Breast epithelium (tissue), 4 donors: ENCODE measurements at regions not wholly inside any gene's neighbourhood (a gene's known extent, or its start where the extent isn't known, plus 50 kb on each side); places are given as distances from the start of the nearest gene placed in this dataset.
A peak's percentile ranks its signal among the peaks of the same experiment; 100 is the strongest.

Source experiments
- DNase-seq, 2 donors: peaks; one replicate each; pipeline ENCODE4 v3.0.0-alpha.2; 2019; ENCODE audit warnings: low spot score in 2 of 2
- H3K27ac ChIP-seq, 2 donors: fragments of 200-600 bp; sonication (generic) in 1 of 2; one replicate each; pipeline ENCODE4 v1.5.1; 2016 to 2019; ENCODE audit warnings: mild to moderate bottlenecking in 1 of 2
- H3K27me3 ChIP-seq, 2 donors: fragments of 200-600 bp; sonication (generic) in 1 of 2; one replicate each; pipeline versions ENCODE4 v1.5.1 to v1.6.0; 2017 to 2019; ENCODE audit warnings: control low read depth in 1 of 2, mild to moderate bottlenecking in 1 of 2
- H3K36me3 ChIP-seq: fragments of 200-600 bp; one replicate; pipeline ENCODE4 v1.5.1; 2019
- H3K4me1 ChIP-seq, 2 donors: fragments of 200-600 bp; sonication (generic); one replicate each; pipeline ENCODE4 v1.5.1; 2016 to 2019; ENCODE audit warnings: control low read depth in 1 of 2
- H3K4me3 ChIP-seq, 3 donors: fragments of 200-600 bp; sonication (generic); 1 replicate in 2 of 3; 2 replicates in 1 of 3; pipeline ENCODE4 v1.5.1; 2016 to 2019; ENCODE audit warnings: mild to moderate bottlenecking in 3 of 3, moderate library complexity in 2 of 3
- H3K9me3 ChIP-seq, 2 donors: fragments of 200-600 bp; sonication (generic) in 1 of 2; one replicate each; pipeline ENCODE4 v1.5.1; 2016 to 2019; ENCODE audit warnings: control low read depth in 1 of 2
- POLR2A ChIP-seq: fragments of 450-650 bp; IDR thresholded peaks from one replicate; pipeline ENCODE4 v1.6.1; 2016; ENCODE audit warnings: antibody characterized with exemption, mild to moderate bottlenecking, moderate library complexity
- POLR2AphosphoS5 ChIP-seq, 3 donors: sonication (generic); formaldehyde crosslinking; IDR thresholded peaks; one replicate each; pipeline ENCODE4 v1.6.1; 2017; ENCODE audit warnings: antibody characterized with exemption in 3 of 3
- intact Hi-C: fragments of 100-400 bp; cut with DNase I; formaldehyde crosslinking; loops from one replicate; pipeline ENCODE4 v1.15.1; 2023; ENCODE audit warnings: low total_unique reads
- TF ChIP-seq, protein P1 (sequence below), 3 donors: fragments of 450-650 bp; IDR thresholded peaks; one replicate each; pipeline ENCODE4 v1.5.1; 2016 to 2017; ENCODE audit warnings: antibody characterized with exemption in 3 of 3, mild to moderate bottlenecking in 3 of 3, moderate library complexity in 3 of 3

DNA sequence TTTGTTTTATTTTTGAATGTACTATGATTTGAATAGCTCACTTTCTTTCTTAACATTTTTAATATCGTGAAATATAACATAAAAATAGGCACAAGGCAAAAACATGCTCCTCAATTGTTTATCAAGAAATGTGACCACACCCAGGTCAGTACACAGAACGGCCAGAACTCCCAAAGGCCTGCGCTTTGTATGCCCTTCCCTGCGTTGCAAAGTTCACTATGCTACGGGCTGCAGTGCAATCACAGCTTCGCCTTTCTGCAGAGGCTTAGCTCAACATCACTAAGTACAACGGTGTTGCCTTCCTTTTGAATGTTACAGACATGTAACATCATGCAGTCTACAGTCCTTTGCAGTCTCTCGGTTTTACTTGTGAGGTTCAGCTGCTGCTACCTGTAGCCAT lies 333.4 kb downstream of the THBS2 start:
- Histone ChIP-seq H3K27me3 (no peaks in the 10 kb centered on the region), H3K4me3 (no peak overlapping the region), H3K9me3 (no peaks in the 10 kb centered on the region), H3K4me1 (no peaks in the 10 kb centered on the region), H3K36me3 (no peaks in the 10 kb centered on the region), H3K27ac (no peak overlapping the region)
- intact Hi-C loops = no loop called here
- DNase-seq = no peak
- TF ChIP-seq POLR2A (no peak), POLR2AphosphoS5 (IDR thresholded peaks at IDR 0.05) (no peak)
- TF ChIP-seq, protein P1, sequence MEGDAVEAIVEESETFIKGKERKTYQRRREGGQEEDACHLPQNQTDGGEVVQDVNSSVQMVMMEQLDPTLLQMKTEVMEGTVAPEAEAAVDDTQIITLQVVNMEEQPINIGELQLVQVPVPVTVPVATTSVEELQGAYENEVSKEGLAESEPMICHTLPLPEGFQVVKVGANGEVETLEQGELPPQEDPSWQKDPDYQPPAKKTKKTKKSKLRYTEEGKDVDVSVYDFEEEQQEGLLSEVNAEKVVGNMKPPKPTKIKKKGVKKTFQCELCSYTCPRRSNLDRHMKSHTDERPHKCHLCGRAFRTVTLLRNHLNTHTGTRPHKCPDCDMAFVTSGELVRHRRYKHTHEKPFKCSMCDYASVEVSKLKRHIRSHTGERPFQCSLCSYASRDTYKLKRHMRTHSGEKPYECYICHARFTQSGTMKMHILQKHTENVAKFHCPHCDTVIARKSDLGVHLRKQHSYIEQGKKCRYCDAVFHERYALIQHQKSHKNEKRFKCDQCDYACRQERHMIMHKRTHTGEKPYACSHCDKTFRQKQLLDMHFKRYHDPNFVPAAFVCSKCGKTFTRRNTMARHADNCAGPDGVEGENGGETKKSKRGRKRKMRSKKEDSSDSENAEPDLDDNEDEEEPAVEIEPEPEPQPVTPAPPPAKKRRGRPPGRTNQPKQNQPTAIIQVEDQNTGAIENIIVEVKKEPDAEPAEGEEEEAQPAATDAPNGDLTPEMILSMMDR (IDR thresholded peaks at IDR 0.05) = no peak

DNA sequence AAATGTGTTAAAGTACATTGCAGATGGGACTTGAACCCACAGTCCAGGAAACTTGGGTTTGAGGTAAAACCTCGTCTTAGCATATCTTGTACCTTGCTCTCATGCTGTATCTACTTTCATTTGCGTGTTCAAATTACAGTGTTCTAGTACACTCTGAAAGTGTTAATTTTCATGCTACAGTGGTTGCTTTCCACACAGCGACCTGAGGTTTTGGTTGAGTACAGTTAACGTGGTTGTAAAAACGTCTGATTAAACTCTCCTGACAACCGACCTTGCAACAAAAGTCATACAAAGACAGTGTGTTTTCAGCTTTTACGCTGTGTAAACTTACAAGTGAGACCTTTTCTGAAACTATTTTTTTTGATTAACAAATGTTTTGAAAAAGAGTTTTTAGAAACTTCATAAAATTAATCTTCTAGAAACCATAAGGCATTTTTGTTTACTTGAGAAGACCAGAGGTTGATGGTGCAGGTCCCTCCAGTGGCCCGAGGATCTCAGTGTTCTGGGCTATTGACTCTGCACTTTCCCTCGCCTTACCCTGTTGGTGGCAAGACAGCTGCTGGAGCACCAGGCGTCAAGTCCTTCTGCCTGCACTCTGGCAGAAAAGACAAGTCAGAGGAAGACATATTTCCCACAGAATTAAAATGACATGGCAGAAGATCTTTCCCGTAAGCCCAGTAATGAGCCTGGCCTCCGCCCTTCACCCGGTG lies 334.0 kb downstream of the THBS2 start:
- TF ChIP-seq POLR2A = no peak
- TF ChIP-seq, protein P1 (IDR thresholded peaks at IDR 0.05) = no peak
- no peak for TF ChIP-seq POLR2AphosphoS5 (IDR thresholded peaks at IDR 0.05)
- Histone ChIP-seq H3K4me3 (no peak overlapping the region), H3K27me3 (no peaks in the 10 kb centered on the region), H3K4me1 (no peaks in the 10 kb centered on the region), H3K27ac (no peak overlapping the region), H3K9me3 (no peaks in the 10 kb centered on the region), H3K36me3 (no peaks in the 10 kb centered on the region)
- DNase-seq = no peak
- intact Hi-C loops = no loop called here

DNA sequence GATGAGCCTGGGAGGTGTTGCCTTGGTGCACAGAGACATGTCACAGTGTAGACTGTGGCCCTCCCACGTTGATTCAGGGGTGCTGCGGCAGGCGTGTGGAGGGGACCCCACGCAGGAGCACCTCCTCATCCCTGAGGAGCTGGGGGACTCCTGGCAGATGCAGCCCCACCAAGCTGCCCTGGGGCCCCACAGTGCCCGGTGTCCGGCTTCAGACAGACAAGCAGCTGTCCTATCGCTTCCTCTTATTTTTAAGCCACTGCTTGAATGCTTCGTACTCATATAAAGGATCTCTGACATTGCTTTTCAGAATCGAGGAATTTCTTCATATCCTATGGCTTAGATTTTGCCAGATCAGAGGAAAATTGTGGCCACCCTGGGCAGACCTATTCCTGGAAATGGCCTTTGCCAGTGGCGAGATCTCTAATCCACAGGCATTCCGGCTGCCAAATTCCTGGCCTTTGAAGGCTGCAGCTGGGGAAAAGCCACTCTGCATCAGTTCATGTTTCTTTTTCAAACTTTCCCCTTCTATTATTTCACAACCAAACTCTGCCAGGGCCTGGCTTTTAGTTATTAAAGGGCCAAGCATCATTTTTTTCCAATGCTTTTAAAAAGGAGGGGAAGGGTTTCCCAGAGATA lies 337.0 kb downstream of the THBS2 start:
- Histone ChIP-seq H3K4me1 (no peaks in the 10 kb centered on the region), H3K27me3 (no peaks in the 10 kb centered on the region), H3K27ac (peak overlapping the region in 1 of 2 donors; percentile 5), H3K9me3 (no peaks in the 10 kb centered on the region), H3K4me3 (no peak overlapping the region), H3K36me3 (no peaks in the 10 kb centered on the region)
- DNase-seq = no peak
- intact Hi-C loops = no loop called here
- TF ChIP-seq POLR2A (no peak), POLR2AphosphoS5 (IDR thresholded peaks at IDR 0.05) (no peak)
- TF ChIP-seq, protein P1 (IDR thresholded peaks at IDR 0.05) = no peak

DNA sequence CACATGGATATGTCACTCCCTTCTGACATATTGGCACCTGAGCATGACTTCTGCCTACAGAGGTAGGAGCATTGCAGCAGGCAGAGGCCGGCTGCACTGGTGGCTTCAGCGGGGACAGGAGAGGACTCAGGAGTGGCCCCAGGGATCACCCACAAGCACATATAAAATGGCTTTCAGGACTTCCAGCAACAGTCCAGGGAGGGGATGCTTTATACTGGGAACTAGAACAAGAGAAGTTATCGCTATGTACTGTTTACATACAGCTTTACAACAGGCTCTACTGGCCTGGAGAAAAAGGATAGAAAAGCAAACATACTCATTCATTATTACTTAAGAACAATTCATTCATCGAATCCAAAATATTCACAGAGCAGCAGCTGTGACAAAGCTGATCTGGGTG lies 337.8 kb downstream of the THBS2 start:
- Histone ChIP-seq H3K27ac (no peak overlapping the region), H3K9me3 (no peaks in the 10 kb centered on the region), H3K4me1 (no peaks in the 10 kb centered on the region), H3K4me3 (no peak overlapping the region), H3K36me3 (no peaks in the 10 kb centered on the region), H3K27me3 (no peaks in the 10 kb centered on the region)
- no peak for DNase-seq
- intact Hi-C loops = no loop called here
- TF ChIP-seq, protein P1 (IDR thresholded peaks at IDR 0.05) = no peak
- TF ChIP-seq POLR2AphosphoS5 (IDR thresholded peaks at IDR 0.05) (no peak), POLR2A (no peak)

DNA sequence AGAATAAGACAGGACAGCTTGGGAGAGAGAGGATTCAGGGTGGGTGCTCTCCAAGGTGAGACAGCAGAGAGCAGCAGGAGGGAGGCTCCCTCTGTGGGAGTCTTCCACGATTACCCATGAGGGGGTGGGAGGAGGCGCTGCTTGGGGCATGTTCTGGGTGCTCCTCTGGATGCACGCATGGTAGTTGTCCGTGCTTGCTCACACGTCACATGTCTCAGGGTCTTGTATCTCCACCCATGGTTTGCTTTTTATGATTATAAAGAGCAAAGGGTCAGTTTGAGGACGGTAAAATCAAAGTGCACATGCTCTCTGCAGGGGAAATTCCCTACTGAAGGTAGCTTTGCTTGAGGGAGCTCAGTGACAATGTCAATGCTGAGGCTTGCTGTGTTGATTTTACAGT lies 338.4 kb downstream of the THBS2 start:
- intact Hi-C loops = no loop called here
- no peak overlapping the region for H3K4me3 ChIP-seq

More for the DNA sequence above, 338.4 kb downstream of the THBS2 start:
- Histone ChIP-seq H3K4me1 (no peaks in the 10 kb centered on the region), H3K36me3 (no peaks in the 10 kb centered on the region), H3K27ac (no peak overlapping the region), H3K9me3 (no peaks in the 10 kb centered on the region), H3K27me3 (no peaks in the 10 kb centered on the region)
- DNase-seq = no peak
- TF ChIP-seq POLR2AphosphoS5 (IDR thresholded peaks at IDR 0.05) (no peak), POLR2A (no peak)
- TF ChIP-seq, protein P1 (IDR thresholded peaks at IDR 0.05) = no peak
